DMS79 treated with DMSO at 0.1 percent for 48 hours (cell line): ENCODE measurements at regions not wholly inside any gene's neighbourhood (a gene's known extent, or its start where the extent isn't known, plus 50 kb on each side); places are given as distances from the start of the nearest gene placed in this dataset.
"Not testable (repeated sequence)": the region's sequence is repeated elsewhere in the genome, so short reads cannot be mapped to it uniquely, and the experiment has no call there.

Experiments
- DNase-seq: peaks from one replicate; lab custom pipeline; 2025; lab: John Stamatoyannopoulos, UW

- not testable (repeated sequence) for DNase-seq
These were observed 1764.4 kb upstream of the SEL1L start for GRCh38 chr14:83298016-83298415.

GRCh38 chr14:83300476-83301064 is 1766.9 kb upstream of the SEL1L start:
- DNase-seq = peak; percentile 64

- DNase-seq = no peak
These were observed 1768.1 kb upstream of the SEL1L start for GRCh38 chr14:83301791-83302190.

GRCh38 chr14:83309211-83309610 is 1775.6 kb upstream of the SEL1L start:
- no peak for DNase-seq

GRCh38 chr14:83309833-83310232 is 1776.2 kb upstream of the SEL1L start:
- no peak for DNase-seq

GRCh38 chr14:83312511-83312910 is 1778.9 kb upstream of the SEL1L start:
- no peak for DNase-seq

GRCh38 chr14:83314764-83315163 is 1781.1 kb upstream of the SEL1L start:
- no peak for DNase-seq

GRCh38 chr14:83316356-83316755 is 1782.7 kb upstream of the SEL1L start:
- DNase-seq = no peak

GRCh38 chr14:83320837-83321236 is 1787.2 kb upstream of the SEL1L start:
- DNase-seq = no peak

GRCh38 chr14:83331513-83331912 is 1797.9 kb upstream of the SEL1L start:
- no peak for DNase-seq

- no peak for DNase-seq
These were observed 1808.9 kb upstream of the SEL1L start for GRCh38 chr14:83342590-83342989.

GRCh38 chr14:83347874-83348273 is 1814.2 kb upstream of the SEL1L start:
- no peak for DNase-seq

- DNase-seq = no peak
These were observed 1822.0 kb upstream of the SEL1L start for GRCh38 chr14:83355609-83356008.

- DNase-seq = no peak
These were observed 1822.4 kb upstream of the SEL1L start for GRCh38 chr14:83356080-83356479.

GRCh38 chr14:83372271-83372670 is 1838.6 kb upstream of the SEL1L start:
- no peak for DNase-seq

GRCh38 chr14:83379436-83379835 is 1845.8 kb upstream of the SEL1L start:
- DNase-seq = no peak

- DNase-seq = no peak
These were observed 1850.6 kb upstream of the SEL1L start for GRCh38 chr14:83384253-83384652.

GRCh38 chr14:83395321-83395720 is 1861.7 kb upstream of the SEL1L start:
- no peak for DNase-seq

GRCh38 chr14:83416476-83416875 is 1882.8 kb upstream of the SEL1L start:
- DNase-seq = no peak

- peak; percentile 96 for DNase-seq
These were observed 1885.8 kb upstream of the SEL1L start for GRCh38 chr14:83419420-83419819.

- no peak for DNase-seq
These were observed 1888.1 kb upstream of the SEL1L start for GRCh38 chr14:83421711-83422110.

- no peak for DNase-seq
These were observed 1891.5 kb upstream of the SEL1L start for GRCh38 chr14:83425138-83425537.

GRCh38 chr14:83425706-83426105 is 1892.1 kb upstream of the SEL1L start:
- DNase-seq = no peak

GRCh38 chr14:83433618-83434017 is 1900.0 kb upstream of the SEL1L start:
- no peak for DNase-seq

GRCh38 chr14:83441801-83442200 is 1908.1 kb upstream of the SEL1L start:
- no peak for DNase-seq
